BE2C (cell line): ENCODE measurements at regions not wholly inside any gene's neighbourhood (a gene's known extent, or its start where the extent isn't known, plus 50 kb on each side); places are given as distances from the start of the nearest gene placed in this dataset.

ENCODE experiments used
- DNase-seq: peaks from one replicate; pipeline ENCODE4 v3.0.0-alpha.2; 2020
- H3K27me3 ChIP-seq: fragments of 250-450 bp; sonication (Bioruptor Pico); 2 replicates; pipeline ENCODE4 v1.5.1; 2020; ENCODE audit warnings: mild to moderate bottlenecking
- H3K36me3 ChIP-seq: fragments of 250-450 bp; sonication (Bioruptor Pico); 2 replicates; pipeline ENCODE4 v1.5.1; 2020; ENCODE audit warnings: mild to moderate bottlenecking
- H3K4me1 ChIP-seq: fragments of 250-450 bp; sonication (Bioruptor Pico); 2 replicates; pipeline ENCODE4 v1.5.1; 2020
- H3K4me3 ChIP-seq: 2 replicates; pipeline ENCODE4 v1.5.1; 2011; ENCODE audit warnings: low read depth, low read length
- H3K9me3 ChIP-seq: fragments of 250-450 bp; sonication (Bioruptor Pico); 2 replicates; pipeline ENCODE4 v1.5.1; 2020
- CTCF ChIP-seq: IDR thresholded peaks from 2 replicates; pipeline ENCODE4 v1.5.1; 2012; ENCODE audit warnings: mild to moderate bottlenecking, low read depth, low read length

GRCh38 chr11:123286761-123287160 lies 91.7 kb upstream of the CLMP start:
- no peaks in the 10 kb centered on the region for H3K36me3 ChIP-seq
- no peak for DNase-seq
- no peaks in the 10 kb centered on the region for H3K27me3 ChIP-seq
- no peak for TF ChIP-seq CTCF
- no peak overlapping the region for H3K4me3 ChIP-seq
- H3K9me3 ChIP-seq: no peaks in the 10 kb centered on the region
- H3K4me1 ChIP-seq: no peaks in the 10 kb centered on the region

- TF ChIP-seq CTCF: no peak
- Histone ChIP-seq H3K4me3 (no peak overlapping the region), H3K9me3 (no peaks in the 10 kb centered on the region), H3K4me1 (no peaks in the 10 kb centered on the region), H3K36me3 (no peaks in the 10 kb centered on the region), H3K27me3 (no peaks in the 10 kb centered on the region)
- DNase-seq: no peak
Observed at GRCh38 chr11:123286255-123286654, 91.2 kb upstream of the CLMP start.

- no peak for DNase-seq
- H3K4me1 ChIP-seq: no peaks in the 10 kb centered on the region
- no peak for TF ChIP-seq CTCF
Observed at GRCh38 chr11:123284454-123284853, 89.4 kb upstream of the CLMP start.

GRCh38 chr11:123282597-123282996 lies 87.5 kb upstream of the CLMP start:
- H3K27me3 ChIP-seq: no peaks in the 10 kb centered on the region
- no peak for TF ChIP-seq CTCF

More at GRCh38 chr11:123284454-123284853, 89.4 kb upstream of the CLMP start:
- Histone ChIP-seq H3K27me3 (no peaks in the 10 kb centered on the region), H3K9me3 (no peaks in the 10 kb centered on the region), H3K4me3 (peak overlapping the region; percentile 50), H3K36me3 (no peaks in the 10 kb centered on the region)

GRCh38 chr11:123273616-123274015 lies 78.6 kb upstream of the CLMP start:
- no peak for DNase-seq
- Histone ChIP-seq H3K9me3 (no peaks in the 10 kb centered on the region), H3K4me1 (no peaks in the 10 kb centered on the region), H3K4me3 (no peak overlapping the region), H3K27me3 (no peaks in the 10 kb centered on the region), H3K36me3 (no peaks in the 10 kb centered on the region)
- TF ChIP-seq CTCF: no peak

More at GRCh38 chr11:123282597-123282996, 87.5 kb upstream of the CLMP start:
- Histone ChIP-seq H3K4me1 (no peaks in the 10 kb centered on the region), H3K4me3 (no peak overlapping the region), H3K9me3 (no peaks in the 10 kb centered on the region), H3K36me3 (no peaks in the 10 kb centered on the region)
- DNase-seq: no peak

GRCh38 chr11:123272565-123272964 lies 77.5 kb upstream of the CLMP start:
- Histone ChIP-seq H3K36me3 (no peaks in the 10 kb centered on the region), H3K4me3 (no peak overlapping the region), H3K4me1 (no peaks in the 10 kb centered on the region), H3K9me3 (no peaks in the 10 kb centered on the region), H3K27me3 (no peaks in the 10 kb centered on the region)
- no peak for TF ChIP-seq CTCF
- DNase-seq: no peak
